NT2/D1 (cell line): ENCODE measurements at regions not wholly inside any gene's neighbourhood (a gene's known extent, or its start where the extent isn't known, plus 50 kb on each side); places are given as distances from the start of the nearest gene placed in this dataset.

Experiments used
- DNase-seq: peaks from one replicate; pipeline ENCODE4 v3.0.0-alpha.2; 2011; ENCODE audit warnings: low read depth, low spot score
- H3K27me3 ChIP-seq: 2 replicates; pipeline ENCODE4 v1.6.0; 2011; ENCODE audit warnings: mild to moderate bottlenecking; ENCODE audit not compliant: insufficient read length, insufficient read depth
- H3K36me3 ChIP-seq: 2 replicates; pipeline ENCODE4 v1.6.1; 2011; ENCODE audit warnings: mild to moderate bottlenecking, low read length, mixed read lengths; ENCODE audit not compliant: insufficient read depth, insufficient read length
- H3K4me1 ChIP-seq: 2 replicates; pipeline ENCODE4 v1.5.1; 2011; ENCODE audit not compliant: insufficient read depth, insufficient read length
- H3K4me3 ChIP-seq: 2 replicates; pipeline ENCODE4 v1.5.1; 2011; ENCODE audit warnings: low read depth; ENCODE audit not compliant: insufficient read length
- H3K9ac ChIP-seq: 2 replicates; pipeline ENCODE4 v1.6.0; 2011; ENCODE audit warnings: low read depth; ENCODE audit not compliant: insufficient read length
- H3K9me3 ChIP-seq: 2 replicates; pipeline ENCODE4 v1.5.1; 2011; ENCODE audit warnings: mild to moderate bottlenecking, low read length; ENCODE audit not compliant: insufficient read depth
- SUZ12 ChIP-seq: IDR thresholded peaks from 2 replicates; pipeline ENCODE4 v1.6.1; 2011; ENCODE audit not compliant: insufficient read length, insufficient read depth; ENCODE audit errors: extremely low read depth
- YY1 ChIP-seq: IDR thresholded peaks from 2 replicates; pipeline ENCODE4 v1.6.1; 2011; ENCODE audit not compliant: insufficient read length, insufficient read depth
- ZNF274 ChIP-seq: IDR thresholded peaks from 2 replicates; pipeline ENCODE4 v1.6.1; 2011; ENCODE audit warnings: mild to moderate bottlenecking, low read depth, low read length

GRCh38 chr12:75613981-75614380, 102.6 kb upstream of the KRR1 start:
- no peaks in the 10 kb centered on the region for H3K4me1 ChIP-seq
- H3K9me3 ChIP-seq: peaks cover 8% of the 10 kb centered on the region
- no peaks in the 10 kb centered on the region for H3K27me3 ChIP-seq
- no peak for TF ChIP-seq YY1
- TF ChIP-seq SUZ12: no peak
- TF ChIP-seq ZNF274: no peak
- DNase-seq: no peak
- H3K9ac ChIP-seq: no peak overlapping the region
- no peaks in the 10 kb centered on the region for H3K36me3 ChIP-seq
- H3K4me3 ChIP-seq: no peak overlapping the region

GRCh38 chr12:75611041-75611440, 99.6 kb upstream of the KRR1 start:
- no peak for DNase-seq
- no peaks in the 10 kb centered on the region for H3K27me3 ChIP-seq
- TF ChIP-seq ZNF274 (no peak), SUZ12 (no peak), YY1 (no peak)

GRCh38 chr12:75606956-75607355, 95.5 kb upstream of the KRR1 start:
- H3K4me1 ChIP-seq: no peaks in the 10 kb centered on the region
- no peaks in the 10 kb centered on the region for H3K27me3 ChIP-seq
- TF ChIP-seq SUZ12 (no peak), ZNF274 (no peak), YY1 (no peak)
- no peak for DNase-seq
- H3K9ac ChIP-seq: no peak overlapping the region
- no peaks in the 10 kb centered on the region for H3K36me3 ChIP-seq
- no peak overlapping the region for H3K4me3 ChIP-seq
- peaks cover 8% of the 10 kb centered on the region for H3K9me3 ChIP-seq

More at GRCh38 chr12:75611041-75611440, 99.6 kb upstream of the KRR1 start:
- H3K4me3 ChIP-seq: no peak overlapping the region
- H3K4me1 ChIP-seq: no peaks in the 10 kb centered on the region
- H3K9ac ChIP-seq: no peak overlapping the region
- no peaks in the 10 kb centered on the region for H3K36me3 ChIP-seq
- H3K9me3 ChIP-seq: peaks cover 8% of the 10 kb centered on the region

GRCh38 chr12:75606151-75606550, 94.7 kb upstream of the KRR1 start:
- Histone ChIP-seq H3K27me3 (no peaks in the 10 kb centered on the region), H3K9me3 (peaks cover 5% of the 10 kb centered on the region), H3K36me3 (no peaks in the 10 kb centered on the region), H3K9ac (no peak overlapping the region), H3K4me3 (no peak overlapping the region), H3K4me1 (no peaks in the 10 kb centered on the region)
- no peak for DNase-seq
- TF ChIP-seq ZNF274: no peak
- TF ChIP-seq SUZ12: no peak
- no peak for TF ChIP-seq YY1

- H3K27me3 ChIP-seq: no peaks in the 10 kb centered on the region
- TF ChIP-seq YY1 (no peak), SUZ12 (no peak), ZNF274 (no peak)
- H3K9me3 ChIP-seq: no peaks in the 10 kb centered on the region
- H3K4me1 ChIP-seq: no peaks in the 10 kb centered on the region
- no peak overlapping the region for H3K9ac ChIP-seq
- no peak overlapping the region for H3K4me3 ChIP-seq
- no peaks in the 10 kb centered on the region for H3K36me3 ChIP-seq
- DNase-seq: no peak
These were observed 92.1 kb upstream of the KRR1 start for GRCh38 chr12:75603475-75603874.

- DNase-seq: no peak
- no peak for TF ChIP-seq YY1
- TF ChIP-seq SUZ12: no peak
- TF ChIP-seq ZNF274: no peak
- no peaks in the 10 kb centered on the region for H3K36me3 ChIP-seq
- H3K27me3 ChIP-seq: no peaks in the 10 kb centered on the region
- no peaks in the 10 kb centered on the region for H3K9me3 ChIP-seq
- no peak overlapping the region for H3K4me3 ChIP-seq
- H3K4me1 ChIP-seq: no peaks in the 10 kb centered on the region
- no peak overlapping the region for H3K9ac ChIP-seq
These were observed 90.7 kb upstream of the KRR1 start for GRCh38 chr12:75602106-75602505.

GRCh38 chr12:75600146-75600545, 88.7 kb upstream of the KRR1 start:
- Histone ChIP-seq H3K27me3 (no peaks in the 10 kb centered on the region), H3K9ac (no peak overlapping the region), H3K4me3 (no peak overlapping the region), H3K9me3 (no peaks in the 10 kb centered on the region), H3K4me1 (no peaks in the 10 kb centered on the region), H3K36me3 (no peaks in the 10 kb centered on the region)
- DNase-seq: no peak
- TF ChIP-seq YY1 (no peak), ZNF274 (no peak), SUZ12 (no peak)

- Histone ChIP-seq H3K4me3 (no peak overlapping the region), H3K9me3 (no peaks in the 10 kb centered on the region), H3K36me3 (no peaks in the 10 kb centered on the region), H3K9ac (no peak overlapping the region), H3K4me1 (no peaks in the 10 kb centered on the region), H3K27me3 (no peaks in the 10 kb centered on the region)
- TF ChIP-seq YY1 (no peak), ZNF274 (no peak), SUZ12 (no peak)
- no peak for DNase-seq
These were observed 87.7 kb upstream of the KRR1 start for GRCh38 chr12:75599061-75599460.
